Stimulated activated CD4-positive, alpha-beta T cell treated with anti-CD3 and anti-CD28 coated beads, TNF-alpha, amount 100 ng/mL, for 48 hours (primary cell): ENCODE measurements at regions not wholly inside any gene's neighbourhood (a gene's known extent, or its start where the extent isn't known, plus 50 kb on each side); places are given as distances from the start of the nearest gene placed in this dataset.

Experiments
- DNase-seq, 3 donors: peaks; one replicate each; pipeline ENCODE4 v3.0.0-alpha.2; 2020; ENCODE audit warnings: low read depth in 3 of 3

- DNase-seq: no peak
Observed at GRCh38 chr14:58947814-58948445, 240.5 kb upstream of the DAAM1 start.

GRCh38 chr14:58950555-58950954 is 237.9 kb upstream of the DAAM1 start:
- no peak for DNase-seq

GRCh38 chr14:58951143-58951542 is 237.3 kb upstream of the DAAM1 start:
- no peak for DNase-seq

- DNase-seq: no peak
Observed at GRCh38 chr14:58954052-58954451, 234.4 kb upstream of the DAAM1 start.

GRCh38 chr14:58954901-58955861 is 233.3 kb upstream of the DAAM1 start:
- DNase-seq: no peak

- DNase-seq: no peak
Observed at GRCh38 chr14:58961045-58961731, 227.3 kb upstream of the DAAM1 start.

- DNase-seq: no peak
Observed at GRCh38 chr14:58963873-58964597, 224.4 kb upstream of the DAAM1 start.

GRCh38 chr14:58964598-58964928 is 223.9 kb upstream of the DAAM1 start:
- no peak for DNase-seq

GRCh38 chr14:58965601-58966000 is 222.9 kb upstream of the DAAM1 start:
- no peak for DNase-seq

- no peak for DNase-seq
Observed at GRCh38 chr14:58966997-58967396, 221.5 kb upstream of the DAAM1 start.

GRCh38 chr14:58969951-58970751 is 218.3 kb upstream of the DAAM1 start:
- DNase-seq: no peak

GRCh38 chr14:58972233-58973017 is 216.0 kb upstream of the DAAM1 start:
- DNase-seq: no peak

- DNase-seq: no peak
Observed at GRCh38 chr14:58977366-58977765, 211.1 kb upstream of the DAAM1 start.

- DNase-seq: no peak
Observed at GRCh38 chr14:58978343-58978742, 210.1 kb upstream of the DAAM1 start.

GRCh38 chr14:58979325-58979724 is 209.1 kb upstream of the DAAM1 start:
- DNase-seq: no peak

GRCh38 chr14:58981840-58982239 is 206.6 kb upstream of the DAAM1 start:
- no peak for DNase-seq

- DNase-seq: no peak
Observed at GRCh38 chr14:58985786-58986185, 202.7 kb upstream of the DAAM1 start.

- no peak for DNase-seq
Observed at GRCh38 chr14:58987591-58987990, 200.9 kb upstream of the DAAM1 start.

GRCh38 chr14:58992935-58993334 is 195.5 kb upstream of the DAAM1 start:
- DNase-seq: no peak

- DNase-seq: no peak
Observed at GRCh38 chr14:58994130-58994529, 194.3 kb upstream of the DAAM1 start.
